ENCODE measurements at regions not wholly inside any gene's neighbourhood (a gene's known extent, or its start where the extent isn't known, plus 50 kb on each side); places are given as distances from the start of the nearest gene placed in this dataset.

- no peak overlapping the region for H3K27ac ChIP-seq (ENCODE audit: extremely low read length, insufficient read depth, low read length)
- H4K20me1 ChIP-seq (ENCODE audit: insufficient read depth, low read length), result no peaks in the 10 kb centered on the region
- no peaks in the 10 kb centered on the region for H3K36me3 ChIP-seq (replicated peaks in 1 of 2; ENCODE audit: control insufficient read depth in 1 of 2, insufficient read depth in 2 of 2, low read length in 2 of 2)
- FAIRE-seq, result no peak
- CTCF ChIA-PET (ENCODE audit: low intra/inter-chr PET ratio, low total read pairs), result no interaction called here
- H3K4me2 ChIP-seq (ENCODE audit: low read depth, low read length), result no peak overlapping the region
- no peaks in the 10 kb centered on the region for H3K79me2 ChIP-seq (ENCODE audit: insufficient read depth, low read length)
- no peak overlapping the region for H2AFZ ChIP-seq (ENCODE audit: low read length)
- 67% methylated on average over 1 of the region's 8 CpGs for WGBS (ENCODE audit: low lambda C conversion rate)
- no peak for DNase-seq (ENCODE audit: low spot score)
- no peak overlapping the region for H3K4me3 ChIP-seq (replicated peaks in 1 of 3; ENCODE audit: insufficient read depth in 1 of 3, low read depth in 2 of 3, low read length in 3 of 3)
- in situ Hi-C loops (cut with HindIII; ENCODE audit: extremely low pct_ligation_motif_present, low pct_unique_long_range_greater_than_20kb), result loop anchor here (10.0 kb wide), 1 partner anchor 207 kb away; no protein-coding TSS in a partner anchor
- no peak overlapping the region for H3K9ac ChIP-seq (ENCODE audit: insufficient read depth, low read depth, low read length)
- no TSS peak for BruUV-seq (replicated peaks)
- POLR2A ChIA-PET, result no interaction called here
- intact Hi-C loops (cut with micrococcal nuclease; ENCODE audit: unreplicated experiment), result no loop called here
- H3K9me3 ChIP-seq (ENCODE audit: low read length), result no peaks in the 10 kb centered on the region; the same call in 1 of the 2 replicates
- ATAC-seq, result no peak
- 0 out of 5 replicates have a peak, but pooled peaks cover 0 to 5% of the 10 kb centered on the region in 2 experiments for H3K27me3 ChIP-seq (ENCODE audit: control insufficient read depth in 1 of 2, insufficient read depth in 2 of 2, low read length in 2 of 2)
- H3K4me1 ChIP-seq (ENCODE audit: insufficient read depth, low read length), result peaks cover 20% of the 10 kb centered on the region
- no peak for TF ChIP-seq MXD3 (CRISPR knock-in tag; IDR thresholded peaks at IDR 0.05)
- TF ChIP-seq TEAD2 (CRISPR knock-in tag; IDR thresholded peaks at IDR 0.05), result no peak
- TF ChIP-seq ZMYM4 (CRISPR knock-in tag; IDR thresholded peaks at IDR 0.05), result no peak
- TF ChIP-seq CHCHD3 (CRISPR knock-in tag; IDR thresholded peaks at IDR 0.05), result no peak
- no peak for TF ChIP-seq TBX3 (IDR thresholded peaks at IDR 0.05; ENCODE audit: borderline replicate concordance)
- no peak for TF ChIP-seq HMGXB4 (CRISPR knock-in tag; IDR thresholded peaks at IDR 0.05; ENCODE audit: borderline replicate concordance in 1 of 2, low read depth in 1 of 2)
- TF ChIP-seq NFRKB (IDR thresholded peaks at IDR 0.05), result no peak
- no peak for TF ChIP-seq ZNF234 (CRISPR knock-in tag; conservative IDR thresholded peaks at IDR 0.05)
- TF ChIP-seq ZNF891 (CRISPR knock-in tag; IDR thresholded peaks at IDR 0.05), result no peak
- no peak for TF ChIP-seq FOXK1 (CRISPR knock-in tag; IDR thresholded peaks at IDR 0.05; ENCODE audit: borderline replicate concordance, low read depth)
- no peak for TF ChIP-seq MTF2 (CRISPR knock-in tag; IDR thresholded peaks at IDR 0.05; ENCODE audit: borderline replicate concordance)
- no peak for TF ChIP-seq NAIF1 (CRISPR knock-in tag; IDR thresholded peaks at IDR 0.05; ENCODE audit: borderline replicate concordance)
- TF ChIP-seq ZNF224 (CRISPR knock-in tag; IDR thresholded peaks at IDR 0.05), result no peak
- no peak for TF ChIP-seq GZF1 (CRISPR knock-in tag; IDR thresholded peaks at IDR 0.05)
- no peak for TF ChIP-seq ZC3H4 (CRISPR knock-in tag; IDR thresholded peaks at IDR 0.05; ENCODE audit: borderline replicate concordance)
- no peak for TF ChIP-seq ZFYVE20 (CRISPR knock-in tag; IDR thresholded peaks at IDR 0.05; ENCODE audit: borderline replicate concordance, low read depth)
- TF ChIP-seq CSRNP2 (CRISPR knock-in tag; conservative IDR thresholded peaks at IDR 0.05; ENCODE audit: low read depth), result no peak
- TF ChIP-seq RARG (CRISPR knock-in tag; IDR thresholded peaks at IDR 0.05; ENCODE audit: low read depth), result no peak
- no peak for TF ChIP-seq HBP1 (CRISPR knock-in tag; IDR thresholded peaks at IDR 0.05; ENCODE audit: low read depth)
Measured at GRCh38 chr9:88871669-88872068, 119.6 kb upstream of the S1PR3 start.
